Activated CD8-positive, alpha-beta T cell treated with anti-CD3 and anti-CD28 coated beads for 36 hours (primary cell): ENCODE measurements at regions not wholly inside any gene's neighbourhood (a gene's known extent, or its start where the extent isn't known, plus 50 kb on each side); places are given as distances from the start of the nearest gene placed in this dataset.
"Not testable (repeated sequence)": the region's sequence is repeated elsewhere in the genome, so short reads cannot be mapped to it uniquely, and the experiment has no call there.

Experiments
- ATAC-seq: fragments of 200-7000 bp; cut with Tn5 transposase; one replicate; pipeline ENCODE4 v1.10.0; 2021; ENCODE audit warnings: mild to moderate bottlenecking, moderate library complexity
- CTCF ChIA-PET: fragments of 350-600 bp; sonication (Branson Sonifier 250); formaldehyde crosslinking; loops from one replicate; lab custom pipeline; 2021; ENCODE audit warnings: antibody characterized with exemption; lab: Charles Lee
- POLR2A ChIA-PET: fragments of 350-600 bp; sonication (Branson Sonifier 250); formaldehyde crosslinking; loops from one replicate; lab custom pipeline; 2021; ENCODE audit warnings: antibody characterized with exemption; lab: Charles Lee
- DNase-seq: peaks from one replicate; pipeline ENCODE4 v3.0.0-alpha.2; 2020
- H3K27ac Mint-ChIP-seq: one replicate; pipeline ENCODE4 v1.8.0; 2021; ENCODE audit warnings: mild to moderate bottlenecking, mixed read lengths
- H3K27me3 Mint-ChIP-seq: one replicate; pipeline ENCODE4 v1.8.0; 2021; ENCODE audit warnings: mixed read lengths
- H3K36me3 Mint-ChIP-seq: one replicate; pipeline ENCODE4 v1.8.0; 2021; ENCODE audit warnings: low read depth, mixed read lengths
- H3K4me1 Mint-ChIP-seq: one replicate; pipeline ENCODE4 v1.8.0; 2021; ENCODE audit warnings: low read depth, mixed read lengths
- H3K4me3 Mint-ChIP-seq: one replicate; pipeline ENCODE4 v1.8.0; 2021; ENCODE audit warnings: mild to moderate bottlenecking, moderate library complexity, mixed read lengths
- H3K9me3 Mint-ChIP-seq: one replicate; pipeline ENCODE4 v1.8.0; 2021; ENCODE audit warnings: mixed read lengths
- intact Hi-C: fragments of 100-400 bp; cut with micrococcal nuclease; formaldehyde crosslinking; loops from one replicate; pipeline ENCODE4 v1.10.0; 2022
- TF ChIP-seq, protein P1 (sequence below): fragments of 200-600 bp; IDR thresholded peaks from one replicate; pipeline ENCODE4 v1.8.0; 2022; ENCODE audit warnings: antibody characterized with exemption, mild to moderate bottlenecking

DNA sequence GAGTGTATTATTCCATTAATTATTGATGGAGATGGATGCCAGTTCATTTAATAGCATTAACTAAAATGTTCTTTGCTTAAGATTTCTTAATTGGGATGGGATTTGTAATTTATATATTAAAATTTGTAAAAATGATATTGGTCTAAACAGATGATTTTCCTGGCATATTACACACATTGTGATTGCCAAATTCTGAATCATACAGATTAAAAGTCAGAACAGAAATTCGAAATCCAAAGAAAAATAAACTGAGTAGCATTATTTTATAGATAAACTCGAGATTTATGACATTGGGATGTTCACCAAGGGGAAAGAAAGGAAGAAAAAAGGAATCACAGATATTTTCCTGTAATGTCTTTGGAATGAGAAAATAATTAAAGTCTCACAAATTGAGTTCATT is 481.1 kb downstream of the CCER1 start:
- no peaks in the 10 kb centered on the region for H3K9me3 Mint-ChIP-seq
- no peak overlapping the region for H3K27ac Mint-ChIP-seq
- TF ChIP-seq, protein P1, sequence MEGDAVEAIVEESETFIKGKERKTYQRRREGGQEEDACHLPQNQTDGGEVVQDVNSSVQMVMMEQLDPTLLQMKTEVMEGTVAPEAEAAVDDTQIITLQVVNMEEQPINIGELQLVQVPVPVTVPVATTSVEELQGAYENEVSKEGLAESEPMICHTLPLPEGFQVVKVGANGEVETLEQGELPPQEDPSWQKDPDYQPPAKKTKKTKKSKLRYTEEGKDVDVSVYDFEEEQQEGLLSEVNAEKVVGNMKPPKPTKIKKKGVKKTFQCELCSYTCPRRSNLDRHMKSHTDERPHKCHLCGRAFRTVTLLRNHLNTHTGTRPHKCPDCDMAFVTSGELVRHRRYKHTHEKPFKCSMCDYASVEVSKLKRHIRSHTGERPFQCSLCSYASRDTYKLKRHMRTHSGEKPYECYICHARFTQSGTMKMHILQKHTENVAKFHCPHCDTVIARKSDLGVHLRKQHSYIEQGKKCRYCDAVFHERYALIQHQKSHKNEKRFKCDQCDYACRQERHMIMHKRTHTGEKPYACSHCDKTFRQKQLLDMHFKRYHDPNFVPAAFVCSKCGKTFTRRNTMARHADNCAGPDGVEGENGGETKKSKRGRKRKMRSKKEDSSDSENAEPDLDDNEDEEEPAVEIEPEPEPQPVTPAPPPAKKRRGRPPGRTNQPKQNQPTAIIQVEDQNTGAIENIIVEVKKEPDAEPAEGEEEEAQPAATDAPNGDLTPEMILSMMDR = no peak
- no peaks in the 10 kb centered on the region for H3K4me1 Mint-ChIP-seq
- intact Hi-C loops = no loop called here
- H3K4me3 Mint-ChIP-seq = no peak overlapping the region
- POLR2A ChIA-PET = no interaction called here
- CTCF ChIA-PET = no interaction called here
- ATAC-seq (no peak), DNase-seq (no peak)
- H3K36me3 Mint-ChIP-seq = no peaks in the 10 kb centered on the region
- no peaks in the 10 kb centered on the region for H3K27me3 Mint-ChIP-seq

- POLR2A ChIA-PET = no interaction called here
Measured at GRCh38 chr12:90460681-90461080, 494.3 kb downstream of the CCER1 start.

GRCh38 chr12:90456248-90456647 is 498.7 kb downstream of the CCER1 start:
- no peak for ATAC-seq
- TF ChIP-seq, protein P1 = no peak
- no peaks in the 10 kb centered on the region for H3K4me1 Mint-ChIP-seq

More at GRCh38 chr12:90460681-90461080, 494.3 kb downstream of the CCER1 start:
- DNase-seq (no peak), ATAC-seq (no peak)
- Mint-ChIP-seq H3K36me3 (no peaks in the 10 kb centered on the region), H3K27me3 (peaks cover 2% of the 10 kb centered on the region), H3K9me3 (no peaks in the 10 kb centered on the region), H3K27ac (no peak overlapping the region), H3K4me3 (no peak overlapping the region), H3K4me1 (no peaks in the 10 kb centered on the region)
- CTCF ChIA-PET = no interaction called here
- TF ChIP-seq, protein P1 = no peak
- intact Hi-C loops = no loop called here

GRCh38 chr12:90455756-90456155 is 499.2 kb downstream of the CCER1 start:
- Mint-ChIP-seq H3K4me3 (no peak overlapping the region), H3K4me1 (no peaks in the 10 kb centered on the region), H3K9me3 (no peaks in the 10 kb centered on the region), H3K27ac (no peak overlapping the region), H3K36me3 (no peaks in the 10 kb centered on the region), H3K27me3 (peaks cover under 1% of the 10 kb centered on the region)
- POLR2A ChIA-PET = no interaction called here
- TF ChIP-seq, protein P1 = no peak
- intact Hi-C loops = no loop called here
- DNase-seq (no peak), ATAC-seq (no peak)
- CTCF ChIA-PET = no interaction called here

More at GRCh38 chr12:90456248-90456647, 498.7 kb downstream of the CCER1 start:
- H3K27me3 Mint-ChIP-seq = peaks cover 2% of the 10 kb centered on the region
- H3K27ac Mint-ChIP-seq = no peak overlapping the region
- ChIA-PET CTCF (no interaction called here), POLR2A (no interaction called here)
- H3K36me3 Mint-ChIP-seq = no peaks in the 10 kb centered on the region
- no peak overlapping the region for H3K4me3 Mint-ChIP-seq
- intact Hi-C loops = no loop called here
- no peaks in the 10 kb centered on the region for H3K9me3 Mint-ChIP-seq
- DNase-seq = no peak

DNA sequence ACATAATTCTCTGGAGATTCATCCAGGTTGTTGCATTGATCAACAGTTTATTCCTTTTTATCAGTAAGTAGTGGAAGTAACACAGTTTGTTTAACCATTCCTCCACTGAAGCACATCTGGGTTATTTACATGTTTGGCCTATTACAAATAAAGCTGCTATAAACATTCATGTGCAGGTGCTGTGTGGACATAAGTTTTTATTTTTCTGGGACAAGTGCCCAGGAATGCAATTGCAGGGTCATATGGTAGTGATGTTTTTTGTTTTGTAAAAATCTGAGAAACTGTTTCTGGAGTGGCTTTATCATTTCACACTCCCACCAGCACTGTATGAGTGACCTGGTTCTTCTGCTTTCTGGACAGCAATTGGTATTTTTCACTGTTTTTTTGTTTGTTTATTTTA is 505.4 kb downstream of the CCER1 start:
- no peak overlapping the region for H3K4me3 Mint-ChIP-seq
- TF ChIP-seq, protein P1 = no peak
- H3K27me3 Mint-ChIP-seq = no peaks in the 10 kb centered on the region
- H3K36me3 Mint-ChIP-seq = no peaks in the 10 kb centered on the region
- POLR2A ChIA-PET = no interaction called here
- CTCF ChIA-PET = no interaction called here
- no peak overlapping the region for H3K27ac Mint-ChIP-seq
- H3K4me1 Mint-ChIP-seq = no peaks in the 10 kb centered on the region
- H3K9me3 Mint-ChIP-seq = peaks cover 3% of the 10 kb centered on the region
- ATAC-seq (no peak), DNase-seq (no peak)
- intact Hi-C loops = no loop called here

DNA sequence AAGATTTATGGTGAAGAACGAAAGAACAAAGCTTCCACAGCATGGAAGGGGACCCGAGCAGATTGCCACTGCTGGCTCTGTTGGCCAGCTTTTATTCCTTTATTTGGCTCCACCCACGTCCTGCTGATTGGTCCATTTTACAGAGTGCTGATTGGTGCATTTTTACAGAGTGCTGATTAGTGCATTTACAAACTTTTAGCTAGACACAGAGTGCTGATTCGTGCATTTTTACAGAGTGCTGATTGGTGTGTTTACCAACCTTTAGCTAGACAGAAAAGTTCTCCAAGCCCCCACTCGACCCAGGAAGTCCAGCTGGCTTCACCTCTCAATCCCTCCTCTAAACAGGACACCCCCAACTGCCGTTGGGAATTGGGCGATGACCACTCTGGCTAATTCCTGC is 511.5 kb downstream of the CCER1 start:
- POLR2A ChIA-PET, intact Hi-C loops, H3K4me3 Mint-ChIP-seq, ATAC-seq, H3K27ac Mint-ChIP-seq, H3K36me3 Mint-ChIP-seq, DNase-seq, CTCF ChIA-PET, H3K27me3 Mint-ChIP-seq, H3K4me1 Mint-ChIP-seq, H3K9me3 Mint-ChIP-seq: not testable (repeated sequence)
